ENCODE measurements at regions not wholly inside any gene's neighbourhood (a gene's known extent, or its start where the extent isn't known, plus 50 kb on each side); places are given as distances from the start of the nearest gene placed in this dataset. TPM values are rescaled to one million over a fixed set of nuclear protein-coding genes. Genes with fewer than 3 reads are reported as not detected.
"Not testable (repeated sequence)": the region's sequence is repeated elsewhere in the genome, so short reads cannot be mapped to it uniquely, and the experiment has no call there.

GRCh38 chrY:16205482-16205881 lies 1674.5 kb downstream of the CDY2B start:
- H3K27me3 ChIP-seq (ENCODE audit: insufficient read depth, low read length, poor library complexity); H3K36me3 ChIP-seq (ENCODE audit: control insufficient read depth, insufficient read depth, low read length); H4K8ac ChIP-seq (ENCODE audit: low read depth, low read length); H3K79me1 ChIP-seq (ENCODE audit: low read length); H3K9ac ChIP-seq (ENCODE audit: low read length); DNase-seq; H3K4ac ChIP-seq (ENCODE audit: low read depth, low read length); H3K56ac ChIP-seq (ENCODE audit: low read length); H3K23ac ChIP-seq (ENCODE audit: low read length); H2AK5ac ChIP-seq (ENCODE audit: low read length); H2BK15ac ChIP-seq (replicated peaks; ENCODE audit: low read depth); H2BK5ac ChIP-seq (ENCODE audit: low read length); H3K27ac ChIP-seq (ENCODE audit: low read depth, low read length); H2BK120ac ChIP-seq (ENCODE audit: low read depth, low read length); H3K4me2 ChIP-seq (ENCODE audit: low read length); H3K79me2 ChIP-seq (ENCODE audit: control insufficient read depth, insufficient read depth, low read length); H3K18ac ChIP-seq (ENCODE audit: low read length); H3K4me3 ChIP-seq (ENCODE audit: low read length); H4K5ac ChIP-seq (ENCODE audit: low read length); H3K4me1 ChIP-seq (ENCODE audit: control insufficient read depth, low read depth, low read length): not testable (repeated sequence)
- no CpG with 5 or more reads among the region's 3 CpGs for WGBS (ENCODE audit: extremely low coverage, insufficient coverage, low lambda C conversion rate)

- not testable (repeated sequence) for H2AK5ac ChIP-seq (ENCODE audit: low read length); H3K4ac ChIP-seq (ENCODE audit: low read depth, low read length); H3K18ac ChIP-seq (ENCODE audit: low read length); H3K27me3 ChIP-seq (ENCODE audit: insufficient read depth, low read length, poor library complexity); H2BK15ac ChIP-seq (replicated peaks; ENCODE audit: low read depth); H4K5ac ChIP-seq (ENCODE audit: low read length); H3K79me2 ChIP-seq (ENCODE audit: control insufficient read depth, insufficient read depth, low read length); H3K36me3 ChIP-seq (ENCODE audit: control insufficient read depth, insufficient read depth, low read length); H2BK5ac ChIP-seq (ENCODE audit: low read length); H3K4me3 ChIP-seq (ENCODE audit: low read length); H3K9ac ChIP-seq (ENCODE audit: low read length); H3K23ac ChIP-seq (ENCODE audit: low read length); H4K8ac ChIP-seq (ENCODE audit: low read depth, low read length); H3K56ac ChIP-seq (ENCODE audit: low read length); H3K4me2 ChIP-seq (ENCODE audit: low read length); H3K27ac ChIP-seq (ENCODE audit: low read depth, low read length); H3K4me1 ChIP-seq (ENCODE audit: control insufficient read depth, low read depth, low read length); H2BK120ac ChIP-seq (ENCODE audit: low read depth, low read length); DNase-seq; H3K79me1 ChIP-seq (ENCODE audit: low read length)
- WGBS (ENCODE audit: extremely low coverage, insufficient coverage, low lambda C conversion rate): no CpG with 5 or more reads among the region's 1 CpG
Observed at GRCh38 chrY:16243322-16243721, 1636.7 kb downstream of the CDY2B start.

GRCh38 chrY:16254551-16255295 lies 1625.3 kb downstream of the CDY2B start:
- not testable (repeated sequence) for DNase-seq; H3K79me1 ChIP-seq (ENCODE audit: low read length); H3K27ac ChIP-seq (ENCODE audit: low read depth, low read length); H2BK120ac ChIP-seq (ENCODE audit: low read depth, low read length); H4K8ac ChIP-seq (ENCODE audit: low read depth, low read length); H3K9ac ChIP-seq (ENCODE audit: low read length); H3K79me2 ChIP-seq (ENCODE audit: control insufficient read depth, insufficient read depth, low read length); H4K5ac ChIP-seq (ENCODE audit: low read length); H2BK15ac ChIP-seq (replicated peaks; ENCODE audit: low read depth); H2BK5ac ChIP-seq (ENCODE audit: low read length); H3K27me3 ChIP-seq (ENCODE audit: insufficient read depth, low read length, poor library complexity); H2AK5ac ChIP-seq (ENCODE audit: low read length); H3K4me1 ChIP-seq (ENCODE audit: control insufficient read depth, low read depth, low read length); H3K18ac ChIP-seq (ENCODE audit: low read length); H3K56ac ChIP-seq (ENCODE audit: low read length); H3K4me3 ChIP-seq (ENCODE audit: low read length); H3K36me3 ChIP-seq (ENCODE audit: control insufficient read depth, insufficient read depth, low read length); H3K4me2 ChIP-seq (ENCODE audit: low read length); H3K4ac ChIP-seq (ENCODE audit: low read depth, low read length); H3K23ac ChIP-seq (ENCODE audit: low read length)
- no CpG with 5 or more reads among the region's 6 CpGs for WGBS (ENCODE audit: extremely low coverage, insufficient coverage, low lambda C conversion rate)

- not testable (repeated sequence) for H3K56ac ChIP-seq (ENCODE audit: low read length); H3K79me1 ChIP-seq (ENCODE audit: low read length); H2BK15ac ChIP-seq (replicated peaks; ENCODE audit: low read depth); H3K23ac ChIP-seq (ENCODE audit: low read length); H3K9ac ChIP-seq (ENCODE audit: low read length); H3K4me3 ChIP-seq (ENCODE audit: low read length); H3K27me3 ChIP-seq (ENCODE audit: insufficient read depth, low read length, poor library complexity); DNase-seq; H2AK5ac ChIP-seq (ENCODE audit: low read length); H2BK5ac ChIP-seq (ENCODE audit: low read length); H4K5ac ChIP-seq (ENCODE audit: low read length); H3K4ac ChIP-seq (ENCODE audit: low read depth, low read length); H3K4me1 ChIP-seq (ENCODE audit: control insufficient read depth, low read depth, low read length); H3K36me3 ChIP-seq (ENCODE audit: control insufficient read depth, insufficient read depth, low read length); H3K27ac ChIP-seq (ENCODE audit: low read depth, low read length); H3K18ac ChIP-seq (ENCODE audit: low read length); H3K79me2 ChIP-seq (ENCODE audit: control insufficient read depth, insufficient read depth, low read length); H4K8ac ChIP-seq (ENCODE audit: low read depth, low read length); H2BK120ac ChIP-seq (ENCODE audit: low read depth, low read length); H3K4me2 ChIP-seq (ENCODE audit: low read length)
- no CpG with 5 or more reads among the region's 4 CpGs for WGBS (ENCODE audit: extremely low coverage, insufficient coverage, low lambda C conversion rate)
Observed at GRCh38 chrY:16255778-16256177, 1624.2 kb downstream of the CDY2B start.

Small RNA genes in the stretch of these regions (small RNA-seq; reads per million reads assigned to genes)
- gene RF00401 (ENCODE audit: insufficient read depth) (not detected), gene RNU6-109P (ENCODE audit: insufficient read depth) (not detected)

All from mesendoderm (in vitro differentiated cells).